ENCODE measurements at regions not wholly inside any gene's neighbourhood (a gene's known extent, or its start where the extent isn't known, plus 50 kb on each side); places are given as distances from the start of the nearest gene placed in this dataset.

DNA sequence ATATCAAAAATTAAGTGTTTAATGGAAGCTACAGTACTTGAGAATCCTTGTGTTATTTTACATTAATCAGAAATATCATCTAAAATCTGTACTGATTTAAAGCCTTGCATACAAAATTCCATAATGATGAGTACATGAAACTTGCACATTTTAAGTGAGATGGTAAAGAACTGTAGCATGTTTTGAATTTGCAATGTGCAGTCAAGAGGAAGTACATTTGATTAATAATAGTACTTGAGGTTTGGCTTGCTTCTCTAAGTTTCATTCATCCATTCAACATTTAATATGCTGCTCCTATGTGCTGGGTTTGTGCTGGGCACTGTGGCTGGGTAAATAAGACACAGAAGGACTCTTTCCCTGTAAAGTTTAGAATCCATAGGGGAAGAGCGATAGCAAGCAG is 332.3 kb downstream of the CNTN3 start:
- no peak overlapping the region for H2AFZ ChIP-seq (ENCODE audit: low read length)
- no peaks in the 10 kb centered on the region for H3K27me3 ChIP-seq (ENCODE audit: insufficient read depth, low read length)
- H3K36me3 ChIP-seq (ENCODE audit: insufficient read depth, low read length), result no peaks in the 10 kb centered on the region
- no peak overlapping the region for H3K4me3 ChIP-seq (ENCODE audit: insufficient read depth, low read length)
- H3K9me3 ChIP-seq (ENCODE audit: low read depth, low read length), result no peaks in the 10 kb centered on the region
- H3K27ac ChIP-seq (ENCODE audit: low read depth, low read length), result no peak overlapping the region
- DNase-seq (ENCODE audit: insufficient read length, low spot score, missing footprints), result no peak
- H3K4me1 ChIP-seq (ENCODE audit: insufficient read depth, low read length), result no peaks in the 10 kb centered on the region
- no peaks in the 10 kb centered on the region for H4K20me1 ChIP-seq (ENCODE audit: insufficient read depth, low read length)
- H3K4me2 ChIP-seq (ENCODE audit: insufficient read depth, low read length), result no peak overlapping the region
- H3K79me2 ChIP-seq (ENCODE audit: insufficient read depth, low read length), result no peaks in the 10 kb centered on the region
- TF ChIP-seq, protein P1, sequence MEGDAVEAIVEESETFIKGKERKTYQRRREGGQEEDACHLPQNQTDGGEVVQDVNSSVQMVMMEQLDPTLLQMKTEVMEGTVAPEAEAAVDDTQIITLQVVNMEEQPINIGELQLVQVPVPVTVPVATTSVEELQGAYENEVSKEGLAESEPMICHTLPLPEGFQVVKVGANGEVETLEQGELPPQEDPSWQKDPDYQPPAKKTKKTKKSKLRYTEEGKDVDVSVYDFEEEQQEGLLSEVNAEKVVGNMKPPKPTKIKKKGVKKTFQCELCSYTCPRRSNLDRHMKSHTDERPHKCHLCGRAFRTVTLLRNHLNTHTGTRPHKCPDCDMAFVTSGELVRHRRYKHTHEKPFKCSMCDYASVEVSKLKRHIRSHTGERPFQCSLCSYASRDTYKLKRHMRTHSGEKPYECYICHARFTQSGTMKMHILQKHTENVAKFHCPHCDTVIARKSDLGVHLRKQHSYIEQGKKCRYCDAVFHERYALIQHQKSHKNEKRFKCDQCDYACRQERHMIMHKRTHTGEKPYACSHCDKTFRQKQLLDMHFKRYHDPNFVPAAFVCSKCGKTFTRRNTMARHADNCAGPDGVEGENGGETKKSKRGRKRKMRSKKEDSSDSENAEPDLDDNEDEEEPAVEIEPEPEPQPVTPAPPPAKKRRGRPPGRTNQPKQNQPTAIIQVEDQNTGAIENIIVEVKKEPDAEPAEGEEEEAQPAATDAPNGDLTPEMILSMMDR (IDR thresholded peaks at IDR 0.05; ENCODE audit: extremely low read depth, low read depth, low read length), result no peak

DNA sequence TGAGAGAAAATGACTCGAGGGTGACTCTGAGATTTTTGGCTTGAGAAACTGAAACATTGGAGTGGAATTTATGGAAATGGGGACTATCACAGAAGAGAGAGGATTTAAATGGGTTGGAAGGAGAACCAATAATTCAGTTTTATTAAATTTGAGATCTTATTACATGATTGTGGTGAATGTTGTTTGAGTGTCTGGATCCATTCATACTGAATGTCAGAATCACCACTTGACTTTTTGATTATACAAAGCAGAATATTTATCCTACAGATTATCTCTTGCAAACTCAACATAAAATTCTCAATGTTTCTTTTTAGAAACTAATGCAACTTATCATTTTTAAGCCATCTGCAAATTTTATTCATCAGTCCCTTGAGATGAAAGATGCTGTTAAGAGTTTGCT is 332.8 kb downstream of the CNTN3 start:
- no peaks in the 10 kb centered on the region for H4K20me1 ChIP-seq (ENCODE audit: insufficient read depth, low read length)
- no peaks in the 10 kb centered on the region for H3K9me3 ChIP-seq (ENCODE audit: low read depth, low read length)
- DNase-seq (ENCODE audit: insufficient read length, low spot score, missing footprints), result no peak
- no peaks in the 10 kb centered on the region for H3K36me3 ChIP-seq (ENCODE audit: insufficient read depth, low read length)
- TF ChIP-seq, protein P1 (IDR thresholded peaks at IDR 0.05; ENCODE audit: extremely low read depth, low read depth, low read length), result no peak
- H3K4me2 ChIP-seq (ENCODE audit: insufficient read depth, low read length), result no peak overlapping the region
- no peaks in the 10 kb centered on the region for H3K4me1 ChIP-seq (ENCODE audit: insufficient read depth, low read length)
- H3K27me3 ChIP-seq (ENCODE audit: insufficient read depth, low read length), result no peaks in the 10 kb centered on the region
- H3K4me3 ChIP-seq (ENCODE audit: insufficient read depth, low read length), result no peak overlapping the region
- no peak overlapping the region for H2AFZ ChIP-seq (ENCODE audit: low read length)
- no peak overlapping the region for H3K27ac ChIP-seq (ENCODE audit: low read depth, low read length)
- no peaks in the 10 kb centered on the region for H3K79me2 ChIP-seq (ENCODE audit: insufficient read depth, low read length)

DNA sequence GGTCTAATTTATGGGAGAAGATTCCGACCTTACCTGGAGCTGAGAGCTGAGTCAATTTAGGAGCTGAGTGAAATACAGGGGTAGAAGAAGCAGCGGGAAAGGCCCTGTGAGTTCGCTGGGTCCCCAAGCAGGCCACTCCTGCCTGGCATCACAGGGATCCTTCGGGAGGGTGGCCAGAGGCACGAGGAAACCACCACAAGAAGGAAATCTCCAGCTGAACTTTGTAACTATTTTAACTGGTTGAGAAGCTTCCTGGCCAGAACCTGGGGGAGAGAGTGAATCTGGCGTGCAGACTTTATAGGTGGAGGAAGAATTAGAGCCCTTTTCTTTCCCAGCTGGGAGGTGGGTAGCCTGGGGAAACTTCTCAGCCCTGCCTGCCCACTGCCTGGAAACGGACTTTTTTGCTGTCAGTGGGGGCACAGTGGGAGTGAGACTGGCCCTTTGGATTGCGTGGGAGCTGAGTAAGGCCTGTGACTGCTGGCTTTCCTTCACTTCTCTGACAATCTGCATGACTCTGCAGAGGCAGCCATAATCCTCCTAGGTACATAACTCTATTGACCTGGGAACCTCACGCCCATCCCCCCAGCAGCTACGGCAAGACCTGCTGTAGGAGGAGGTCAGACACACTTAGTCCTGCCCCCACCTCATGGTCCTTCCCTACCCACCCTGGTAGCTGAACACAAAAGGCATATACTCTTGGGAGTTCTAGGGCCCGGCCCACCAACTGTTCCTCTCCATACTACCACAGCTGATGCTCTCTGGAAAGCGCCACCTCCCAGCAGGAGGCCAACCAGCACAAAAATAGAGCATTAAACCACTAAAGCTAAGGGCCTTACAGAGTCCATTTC is 340.7 kb downstream of the CNTN3 start:
- H3K36me3 ChIP-seq (ENCODE audit: insufficient read depth, low read length), result no peaks in the 10 kb centered on the region
- no peak overlapping the region for H3K27ac ChIP-seq (ENCODE audit: low read depth, low read length)
- H2AFZ ChIP-seq (ENCODE audit: low read length), result no peak overlapping the region
- no peaks in the 10 kb centered on the region for H3K4me1 ChIP-seq (ENCODE audit: insufficient read depth, low read length)
- H3K27me3 ChIP-seq (ENCODE audit: insufficient read depth, low read length), result no peaks in the 10 kb centered on the region
- H3K79me2 ChIP-seq (ENCODE audit: insufficient read depth, low read length), result no peaks in the 10 kb centered on the region
- H3K9me3 ChIP-seq (ENCODE audit: low read depth, low read length), result no peaks in the 10 kb centered on the region
- H4K20me1 ChIP-seq (ENCODE audit: insufficient read depth, low read length), result no peaks in the 10 kb centered on the region
- DNase-seq (ENCODE audit: insufficient read length, low spot score, missing footprints), result no peak
- H3K4me3 ChIP-seq (ENCODE audit: insufficient read depth, low read length), result no peak overlapping the region
- TF ChIP-seq, protein P1 (IDR thresholded peaks at IDR 0.05; ENCODE audit: extremely low read depth, low read depth, low read length), result no peak
- H3K4me2 ChIP-seq (ENCODE audit: insufficient read depth, low read length), result no peak overlapping the region

DNA sequence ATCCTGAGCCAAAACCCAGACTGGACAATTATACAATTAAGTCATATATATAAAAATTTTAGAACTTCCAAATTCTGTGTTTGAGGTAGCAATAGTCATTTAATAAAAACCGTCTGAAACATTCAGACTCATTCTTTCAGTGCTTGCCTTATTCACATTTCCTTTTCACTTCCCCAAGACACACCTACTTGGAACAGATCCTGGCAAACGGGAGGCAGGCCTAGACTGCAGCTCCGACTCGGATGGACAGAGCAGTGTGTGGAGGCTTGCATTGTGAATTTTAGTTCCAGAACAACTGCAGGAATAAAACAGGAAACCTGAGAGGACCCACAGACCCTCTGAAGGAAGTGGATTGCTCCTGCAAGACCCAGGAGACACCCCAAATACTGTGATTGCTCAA is 341.4 kb downstream of the CNTN3 start:
- no peaks in the 10 kb centered on the region for H3K9me3 ChIP-seq (ENCODE audit: low read depth, low read length)
- no peaks in the 10 kb centered on the region for H3K4me1 ChIP-seq (ENCODE audit: insufficient read depth, low read length)
- no peak overlapping the region for H2AFZ ChIP-seq (ENCODE audit: low read length)
- H3K79me2 ChIP-seq (ENCODE audit: insufficient read depth, low read length), result no peaks in the 10 kb centered on the region
- no peaks in the 10 kb centered on the region for H4K20me1 ChIP-seq (ENCODE audit: insufficient read depth, low read length)
- no peak overlapping the region for H3K27ac ChIP-seq (ENCODE audit: low read depth, low read length)
- TF ChIP-seq, protein P1 (IDR thresholded peaks at IDR 0.05; ENCODE audit: extremely low read depth, low read depth, low read length), result no peak
- H3K4me2 ChIP-seq (ENCODE audit: insufficient read depth, low read length), result no peak overlapping the region
- no peak overlapping the region for H3K4me3 ChIP-seq (ENCODE audit: insufficient read depth, low read length)
- no peaks in the 10 kb centered on the region for H3K36me3 ChIP-seq (ENCODE audit: insufficient read depth, low read length)
- H3K27me3 ChIP-seq (ENCODE audit: insufficient read depth, low read length), result no peaks in the 10 kb centered on the region
- DNase-seq (ENCODE audit: insufficient read length, low spot score, missing footprints), result no peak

Measured in osteoblast (primary cell).